B cell (primary cell): ENCODE measurements at regions not wholly inside any gene's neighbourhood (a gene's known extent, or its start where the extent isn't known, plus 50 kb on each side); places are given as distances from the start of the nearest gene placed in this dataset.

Experiments used
- ATAC-seq: fragments of 200-7000 bp; cut with Tn5 transposase; one replicate; pipeline ENCODE4 v1.10.0; 2021; ENCODE audit warnings: low read depth, mild to moderate bottlenecking, moderate number of reproducible peaks, moderate library complexity
- CTCF ChIA-PET: fragments of 350-600 bp; sonication (Branson Sonifier 250); formaldehyde crosslinking; loops from one replicate; lab custom pipeline; 2021; ENCODE audit warnings: antibody characterized with exemption, inconsistent platforms; lab: Charles Lee
- POLR2A ChIA-PET: fragments of 350-600 bp; sonication (Branson Sonifier 250); formaldehyde crosslinking; loops from one replicate; lab custom pipeline; 2021; ENCODE audit warnings: antibody characterized with exemption; lab: Charles Lee
- DNase-seq: peaks from one replicate; pipeline ENCODE4 v3.0.0; 2013
- H2AFZ ChIP-seq: 2 replicates; pipeline ENCODE4 v1.6.1; 2012; ENCODE audit warnings: mild to moderate bottlenecking, low read depth, low read length; ENCODE audit not compliant: insufficient read depth, poor library complexity, severe bottlenecking
- H3K27ac ChIP-seq, 2 donors: 1 replicate in 1 of 2; 2 replicates in 1 of 2; pipeline ENCODE4 v1.5.1; 2012 to 2013; ENCODE audit warnings: low read length in 2 of 2, mild to moderate bottlenecking in 2 of 2, moderate library complexity in 1 of 2
- H3K27me3 ChIP-seq, 4 experiments: fragments of 200-600 bp in 1 of 4; sonication (generic) in 1 of 4; replicated peaks in 1 of 4; 1 replicate in 2 of 4; 2 replicates in 2 of 4; pipeline versions ENCODE4 v1.6.1 to v1.7.0; 2013 to 2016; ENCODE audit warnings: low read length in 3 of 4, mild to moderate bottlenecking in 2 of 4, mixed read lengths in 1 of 4, moderate library complexity in 1 of 4; ENCODE audit not compliant: insufficient read depth in 4 of 4, control insufficient read depth in 3 of 4; ENCODE audit errors: control extremely low read depth in 1 of 4
- H3K36me3 ChIP-seq, 2 experiments: replicated peaks in 1 of 2; 1 replicate in 1 of 2; 2 replicates in 1 of 2; pipeline versions ENCODE4 v1.6.1 to v1.7.1; 2013; ENCODE audit warnings: low read length in 1 of 2; ENCODE audit not compliant: insufficient read depth in 2 of 2, control insufficient read depth in 1 of 2; ENCODE audit errors: control extremely low read depth in 1 of 2, extremely low read depth in 1 of 2
- H3K4me1 ChIP-seq, 2 donors: fragments of 200-600 bp in 1 of 2; sonication (generic) in 1 of 2; 1 replicate in 1 of 2; 2 replicates in 1 of 2; pipeline versions ENCODE4 v1.5.1 to v1.6.1; 2013 to 2017; ENCODE audit warnings: low read length in 2 of 2; ENCODE audit not compliant: control insufficient read depth in 2 of 2, insufficient read depth in 2 of 2
- H3K4me2 ChIP-seq: replicated peaks from 2 replicates; pipeline ENCODE3; 2012; ENCODE audit warnings: mild to moderate bottlenecking, low read depth, low read length; ENCODE audit not compliant: poor library complexity, severe bottlenecking
- H3K4me3 ChIP-seq, 5 experiments: fragments of 200-600 bp in 1 of 5; sonication (generic) in 1 of 5; 1 replicate in 3 of 5; 2 replicates in 2 of 5; pipeline versions ENCODE4 v1.5.1 to v1.7.0; 2011 to 2016; ENCODE audit warnings: low read length in 4 of 5, mild to moderate bottlenecking in 4 of 5, low read depth in 2 of 5, control low read depth in 1 of 5, moderate library complexity in 1 of 5; ENCODE audit not compliant: insufficient read depth in 1 of 5; ENCODE audit errors: control extremely low read depth in 1 of 5, extremely low read depth in 1 of 5
- H3K79me2 ChIP-seq: fragments of 200-600 bp; sonication (generic); one replicate; pipeline ENCODE4 v1.6.0; 2016; ENCODE audit warnings: low read length; ENCODE audit not compliant: control insufficient read depth, insufficient read depth
- H3K9ac ChIP-seq: fragments of 200-600 bp; sonication (generic); 2 replicates; pipeline ENCODE4 v1.6.1; 2017; ENCODE audit warnings: mild to moderate bottlenecking, low read length, moderate library complexity
- H3K9me3 ChIP-seq, 3 donors: one replicate each; pipeline versions ENCODE4 v1.6.1 to v1.7.1; 2013; ENCODE audit warnings: low read length in 2 of 3; ENCODE audit not compliant: control insufficient read depth in 2 of 3, insufficient read depth in 1 of 3; ENCODE audit errors: control extremely low read depth in 1 of 3
- H4K20me1 ChIP-seq: 2 replicates; pipeline ENCODE4 v1.6.0; 2012; ENCODE audit warnings: mild to moderate bottlenecking, low read length; ENCODE audit not compliant: insufficient read depth, control insufficient read depth, poor library complexity, severe bottlenecking
- H3K27ac Mint-ChIP-seq: one replicate; pipeline ENCODE4 v1.8.0; 2021; ENCODE audit warnings: mixed read lengths
- H3K27me3 Mint-ChIP-seq: one replicate; pipeline ENCODE4 v1.8.0; 2021; ENCODE audit warnings: mixed read lengths
- H3K4me1 Mint-ChIP-seq: one replicate; pipeline ENCODE4 v1.8.0; 2021; ENCODE audit warnings: mixed read lengths
- H3K4me3 Mint-ChIP-seq: one replicate; pipeline ENCODE4 v1.8.0; 2021; ENCODE audit warnings: mixed read lengths
- H3K9me3 Mint-ChIP-seq: one replicate; pipeline ENCODE4 v1.8.0; 2022; ENCODE audit warnings: mixed read lengths; ENCODE audit not compliant: insufficient read depth
- CTCF ChIP-seq: fragments of 200-600 bp; IDR thresholded peaks from one replicate; pipeline ENCODE4 v1.8.0; 2022; ENCODE audit warnings: antibody characterized with exemption, mild to moderate bottlenecking
- EZH2 ChIP-seq: IDR thresholded peaks from 2 replicates; pipeline ENCODE4 v1.6.1; 2012; ENCODE audit warnings: borderline replicate concordance, low read depth, mild to moderate bottlenecking, moderate library complexity, low read length; ENCODE audit not compliant: insufficient read depth, poor library complexity, severe bottlenecking
- WGBS: methylation state at CpG from one replicate; pipeline ENCODE4 v1.1.5; 2013; ENCODE audit warnings: missing lambda C conversion rate; ENCODE audit not compliant: insufficient coverage; 5-methylcytosine and 5-hydroxymethylcytosine counted together
- intact Hi-C: fragments of 100-400 bp; cut with micrococcal nuclease; formaldehyde crosslinking; loops from one replicate; pipeline ENCODE4 v1.10.0; 2022

GRCh38 chr1:29390075-29390474 lies 153.8 kb downstream of the PTPRU start:
- ATAC-seq, result no peak
- no peaks in the 10 kb centered on the region for H3K79me2 ChIP-seq
- no peaks in the 10 kb centered on the region for H3K9me3 Mint-ChIP-seq

GRCh38 chr1:29389533-29390041 lies 153.3 kb downstream of the PTPRU start:
- Histone ChIP-seq H3K4me1 (no peaks in the 10 kb centered on the region), H3K4me3 (no peak overlapping the region), H3K9me3 (no peaks in the 10 kb centered on the region), H3K27me3 (no peaks in the 10 kb centered on the region), H2AFZ (no peak overlapping the region), H4K20me1 (no peaks in the 10 kb centered on the region), H3K27ac (no peak overlapping the region), H3K9ac (no peak overlapping the region), H3K79me2 (no peaks in the 10 kb centered on the region), H3K4me2 (no peak overlapping the region), H3K36me3 (no peaks in the 10 kb centered on the region)
- TF ChIP-seq EZH2, result no peak
- TF ChIP-seq CTCF, result no peak
- DNase-seq (no peak), ATAC-seq (no peak)
- ChIA-PET POLR2A (no interaction called here), CTCF (no interaction called here)
- Mint-ChIP-seq H3K9me3 (no peaks in the 10 kb centered on the region), H3K27ac (no peak overlapping the region), H3K4me1 (no peaks in the 10 kb centered on the region), H3K4me3 (no peak overlapping the region), H3K27me3 (peaks cover 51% of the 10 kb centered on the region)
- intact Hi-C loops, result no loop called here
- 39% methylated on average over 2 of the region's 2 CpGs for WGBS

More at GRCh38 chr1:29390075-29390474, 153.8 kb downstream of the PTPRU start:
- H3K36me3 ChIP-seq, result no peaks in the 10 kb centered on the region
- 50% methylated on average over 2 of the region's 3 CpGs for WGBS
- no peaks in the 10 kb centered on the region for H3K4me1 Mint-ChIP-seq
- no peak overlapping the region for H3K4me3 Mint-ChIP-seq
- no peak overlapping the region for H3K27ac ChIP-seq
- intact Hi-C loops, result no loop called here
- H3K4me2 ChIP-seq, result no peak overlapping the region
- H3K27me3 Mint-ChIP-seq, result peaks cover 48% of the 10 kb centered on the region
- no peak overlapping the region for H3K4me3 ChIP-seq
- ChIA-PET CTCF (no interaction called here), POLR2A (no interaction called here)
- H4K20me1 ChIP-seq, result no peaks in the 10 kb centered on the region
- no peaks in the 10 kb centered on the region for H3K27me3 ChIP-seq
- H3K9ac ChIP-seq, result no peak overlapping the region
- H3K27ac Mint-ChIP-seq, result no peak overlapping the region
- no peaks in the 10 kb centered on the region for H3K9me3 ChIP-seq
- no peaks in the 10 kb centered on the region for H3K4me1 ChIP-seq
- TF ChIP-seq EZH2, result no peak
- no peak for TF ChIP-seq CTCF
- no peak overlapping the region for H2AFZ ChIP-seq
- DNase-seq, result no peak
